SJCRH30 (cell line): ENCODE measurements at regions not wholly inside any gene's neighbourhood (a gene's known extent, or its start where the extent isn't known, plus 50 kb on each side); places are given as distances from the start of the nearest gene placed in this dataset.
"Not testable (repeated sequence)": the region's sequence is repeated elsewhere in the genome, so short reads cannot be mapped to it uniquely, and the experiment has no call there.

Experiments used
- DNase-seq, 2 experiments: peaks; one replicate each; pipeline ENCODE4 v3.0.0-alpha.2; 2015 to 2020
- H3K27ac ChIP-seq: fragments of 250-450 bp; sonication (Bioruptor Pico); 2 replicates; pipeline ENCODE4 v1.5.1; 2020; ENCODE audit warnings: mild to moderate bottlenecking, moderate library complexity
- H3K27me3 ChIP-seq: fragments of 250-450 bp; sonication (Bioruptor Pico); 2 replicates; pipeline ENCODE4 v1.5.1; 2020; ENCODE audit warnings: mild to moderate bottlenecking, moderate library complexity
- H3K36me3 ChIP-seq: fragments of 250-450 bp; sonication (Bioruptor Pico); 2 replicates; pipeline ENCODE4 v1.5.1; 2020; ENCODE audit warnings: mild to moderate bottlenecking, moderate library complexity
- H3K4me1 ChIP-seq: fragments of 250-450 bp; sonication (Bioruptor Pico); 2 replicates; pipeline ENCODE4 v1.5.1; 2020; ENCODE audit warnings: mild to moderate bottlenecking, moderate library complexity
- H3K4me3 ChIP-seq: fragments of 250-450 bp; sonication (Bioruptor Pico); 2 replicates; pipeline ENCODE4 v1.5.1; 2020; ENCODE audit warnings: mild to moderate bottlenecking, moderate library complexity
- H3K9me3 ChIP-seq: fragments of 250-450 bp; sonication (Bioruptor Pico); replicated peaks from 2 replicates; pipeline ENCODE4 v1.5.1; 2020; ENCODE audit warnings: mild to moderate bottlenecking, moderate library complexity

- Histone ChIP-seq H3K9me3 (no peaks in the 10 kb centered on the region), H3K4me1 (no peaks in the 10 kb centered on the region), H3K27me3 (no peaks in the 10 kb centered on the region), H3K36me3 (no peaks in the 10 kb centered on the region), H3K4me3 (no peak overlapping the region), H3K27ac (no peak overlapping the region)
- DNase-seq = no peak
Measured at GRCh38 chr7:68180761-68181160, 1184.1 kb downstream of the TYW1 start.

GRCh38 chr7:68183176-68183575 lies 1186.5 kb downstream of the TYW1 start:
- H3K4me3 ChIP-seq = no peak overlapping the region
- no peaks in the 10 kb centered on the region for H3K36me3 ChIP-seq
- DNase-seq = no peak

GRCh38 chr7:68185631-68186456 lies 1189.2 kb downstream of the TYW1 start:
- H3K27me3 ChIP-seq = peaks cover 3% of the 10 kb centered on the region; the same call in 1 of the 2 replicates
- DNase-seq = no peak
- no peak overlapping the region for H3K27ac ChIP-seq
- no peaks in the 10 kb centered on the region for H3K4me1 ChIP-seq
- no peak overlapping the region for H3K4me3 ChIP-seq
- H3K9me3 ChIP-seq = no peaks in the 10 kb centered on the region
- H3K36me3 ChIP-seq = no peaks in the 10 kb centered on the region

More at GRCh38 chr7:68183176-68183575, 1186.5 kb downstream of the TYW1 start:
- Histone ChIP-seq H3K4me1 (no peaks in the 10 kb centered on the region), H3K9me3 (no peaks in the 10 kb centered on the region), H3K27me3 (no peaks in the 10 kb centered on the region), H3K27ac (no peak overlapping the region)

GRCh38 chr7:68187532-68187931 lies 1190.9 kb downstream of the TYW1 start:
- Histone ChIP-seq H3K9me3 (no peaks in the 10 kb centered on the region), H3K4me3 (no peak overlapping the region), H3K36me3 (no peaks in the 10 kb centered on the region), H3K27me3 (peaks cover 3% of the 10 kb centered on the region; the same call in 1 of the 2 replicates), H3K27ac (no peak overlapping the region), H3K4me1 (no peaks in the 10 kb centered on the region)
- DNase-seq = no peak

GRCh38 chr7:68192941-68193340 lies 1196.3 kb downstream of the TYW1 start:
- peaks cover 3% of the 10 kb centered on the region; the same call in 1 of the 2 replicates for H3K27me3 ChIP-seq
- H3K4me3 ChIP-seq = no peak overlapping the region
- no peaks in the 10 kb centered on the region for H3K9me3 ChIP-seq
- no peak overlapping the region for H3K27ac ChIP-seq
- no peaks in the 10 kb centered on the region for H3K36me3 ChIP-seq
- H3K4me1 ChIP-seq = no peaks in the 10 kb centered on the region
- DNase-seq = no peak

GRCh38 chr7:68195642-68196041 lies 1199.0 kb downstream of the TYW1 start:
- H3K4me1 ChIP-seq, DNase-seq, H3K4me3 ChIP-seq: not testable (repeated sequence)

GRCh38 chr7:68200051-68200670 lies 1203.5 kb downstream of the TYW1 start:
- no peak overlapping the region for H3K4me3 ChIP-seq
- no peaks in the 10 kb centered on the region for H3K36me3 ChIP-seq
- no peak overlapping the region for H3K27ac ChIP-seq
- no peaks in the 10 kb centered on the region for H3K9me3 ChIP-seq
- no peaks in the 10 kb centered on the region for H3K27me3 ChIP-seq
- no peaks in the 10 kb centered on the region for H3K4me1 ChIP-seq
- no peak for DNase-seq

More at GRCh38 chr7:68195642-68196041, 1199.0 kb downstream of the TYW1 start:
- not testable (repeated sequence) for H3K9me3 ChIP-seq, H3K27ac ChIP-seq, H3K36me3 ChIP-seq, H3K27me3 ChIP-seq

GRCh38 chr7:68203251-68203650 lies 1206.6 kb downstream of the TYW1 start:
- Histone ChIP-seq H3K4me1 (no peaks in the 10 kb centered on the region), H3K36me3 (no peaks in the 10 kb centered on the region), H3K4me3 (no peak overlapping the region), H3K27me3 (no peaks in the 10 kb centered on the region), H3K27ac (no peak overlapping the region), H3K9me3 (no peaks in the 10 kb centered on the region)
- DNase-seq = no peak

GRCh38 chr7:68205826-68206225 lies 1209.2 kb downstream of the TYW1 start:
- Histone ChIP-seq H3K9me3 (no peaks in the 10 kb centered on the region), H3K36me3 (no peaks in the 10 kb centered on the region), H3K27ac (no peak overlapping the region), H3K4me3 (no peak overlapping the region), H3K4me1 (no peaks in the 10 kb centered on the region), H3K27me3 (no peaks in the 10 kb centered on the region)
- DNase-seq = no peak

GRCh38 chr7:68206946-68207485 lies 1210.4 kb downstream of the TYW1 start:
- no peak for DNase-seq
- H3K27me3 ChIP-seq = no peaks in the 10 kb centered on the region
- no peaks in the 10 kb centered on the region for H3K36me3 ChIP-seq
- H3K4me3 ChIP-seq = no peak overlapping the region
- no peaks in the 10 kb centered on the region for H3K4me1 ChIP-seq
- H3K9me3 ChIP-seq = no peaks in the 10 kb centered on the region
- H3K27ac ChIP-seq = no peak overlapping the region

GRCh38 chr7:68207676-68208075 lies 1211.0 kb downstream of the TYW1 start:
- no peaks in the 10 kb centered on the region for H3K36me3 ChIP-seq
- no peaks in the 10 kb centered on the region for H3K4me1 ChIP-seq
- no peaks in the 10 kb centered on the region for H3K27me3 ChIP-seq
- no peak for DNase-seq
- H3K4me3 ChIP-seq = no peak overlapping the region
- no peak overlapping the region for H3K27ac ChIP-seq
- no peaks in the 10 kb centered on the region for H3K9me3 ChIP-seq

- DNase-seq = no peak
- H3K9me3 ChIP-seq = no peaks in the 10 kb centered on the region
- no peak overlapping the region for H3K4me3 ChIP-seq
- H3K27ac ChIP-seq = no peak overlapping the region
- H3K36me3 ChIP-seq = no peaks in the 10 kb centered on the region
- H3K4me1 ChIP-seq = no peaks in the 10 kb centered on the region
- no peaks in the 10 kb centered on the region for H3K27me3 ChIP-seq
Measured at GRCh38 chr7:68209486-68209885, 1212.9 kb downstream of the TYW1 start.

GRCh38 chr7:68213838-68214237 lies 1217.2 kb downstream of the TYW1 start:
- no peaks in the 10 kb centered on the region for H3K9me3 ChIP-seq
- no peaks in the 10 kb centered on the region for H3K4me1 ChIP-seq
- no peaks in the 10 kb centered on the region for H3K27me3 ChIP-seq
- DNase-seq = no peak
- no peak overlapping the region for H3K27ac ChIP-seq
- H3K4me3 ChIP-seq = no peak overlapping the region
- H3K36me3 ChIP-seq = no peaks in the 10 kb centered on the region

GRCh38 chr7:68216051-68216450 lies 1219.4 kb downstream of the TYW1 start:
- no peak overlapping the region for H3K27ac ChIP-seq
- H3K9me3 ChIP-seq = no peaks in the 10 kb centered on the region
- no peak for DNase-seq

GRCh38 chr7:68217426-68217825 lies 1220.8 kb downstream of the TYW1 start:
- no peak overlapping the region for H3K4me3 ChIP-seq
- no peaks in the 10 kb centered on the region for H3K36me3 ChIP-seq
- H3K4me1 ChIP-seq = no peaks in the 10 kb centered on the region
- H3K27me3 ChIP-seq = no peaks in the 10 kb centered on the region
- H3K9me3 ChIP-seq = no peaks in the 10 kb centered on the region
- DNase-seq = no peak
- no peak overlapping the region for H3K27ac ChIP-seq

More at GRCh38 chr7:68216051-68216450, 1219.4 kb downstream of the TYW1 start:
- Histone ChIP-seq H3K27me3 (no peaks in the 10 kb centered on the region), H3K4me3 (no peak overlapping the region), H3K4me1 (no peaks in the 10 kb centered on the region), H3K36me3 (no peaks in the 10 kb centered on the region)
